CD4-positive, alpha-beta T cell treated with Interferon alpha-2 for 1 hour (primary cell): ENCODE measurements at regions not wholly inside any gene's neighbourhood (a gene's known extent, or its start where the extent isn't known, plus 50 kb on each side); places are given as distances from the start of the nearest gene placed in this dataset.
"Not testable (repeated sequence)": the region's sequence is repeated elsewhere in the genome, so short reads cannot be mapped to it uniquely, and the experiment has no call there.

Experiments used
- DNase-seq, 2 donors: peaks; one replicate each; pipeline ENCODE4 v3.0.0-alpha.2; 2020 to 2022

DNA sequence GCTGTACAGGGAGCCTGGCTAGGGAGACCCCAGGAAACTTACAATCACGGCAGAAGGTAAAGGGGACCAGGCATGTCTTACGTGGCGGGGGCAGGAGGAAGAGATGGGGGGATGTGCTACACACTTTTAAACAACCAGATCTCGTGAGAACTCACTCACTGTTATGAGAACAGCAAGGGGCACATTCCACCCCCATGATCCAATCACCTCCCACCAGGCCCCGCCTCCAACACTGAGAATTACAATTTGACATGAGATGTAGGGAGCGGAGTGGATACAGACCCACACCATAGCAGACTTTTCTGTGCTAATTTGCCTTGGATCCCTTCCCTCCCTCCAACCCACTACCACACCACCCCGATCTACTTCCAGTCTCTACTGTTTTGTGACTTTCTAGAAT lies 106.7 kb upstream of the PEG3 start:
- DNase-seq: no peak

GRCh38 chr19:56949626-56950025 lies 109.1 kb upstream of the PEG3 start:
- no peak for DNase-seq

DNA sequence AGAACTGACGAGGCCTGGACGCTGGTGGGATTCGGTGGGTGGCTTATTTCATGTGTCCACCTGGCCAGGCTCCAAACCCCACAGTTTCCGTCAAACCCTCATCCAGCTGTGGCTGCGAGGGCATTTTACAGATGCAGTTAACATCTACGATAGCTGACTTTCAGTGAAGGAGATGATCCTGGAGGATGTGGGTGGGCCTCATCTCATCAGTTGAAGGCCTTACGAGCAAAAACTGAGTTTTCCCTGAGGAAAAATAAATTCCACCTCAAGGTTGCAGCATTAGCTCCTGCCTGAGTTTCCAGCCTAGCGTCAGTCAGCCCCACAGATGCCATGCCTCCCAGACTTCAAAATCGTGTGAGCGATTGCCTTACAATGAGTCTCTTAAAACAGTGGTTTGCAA lies 111.1 kb upstream of the PEG3 start:
- DNase-seq: no peak

DNA sequence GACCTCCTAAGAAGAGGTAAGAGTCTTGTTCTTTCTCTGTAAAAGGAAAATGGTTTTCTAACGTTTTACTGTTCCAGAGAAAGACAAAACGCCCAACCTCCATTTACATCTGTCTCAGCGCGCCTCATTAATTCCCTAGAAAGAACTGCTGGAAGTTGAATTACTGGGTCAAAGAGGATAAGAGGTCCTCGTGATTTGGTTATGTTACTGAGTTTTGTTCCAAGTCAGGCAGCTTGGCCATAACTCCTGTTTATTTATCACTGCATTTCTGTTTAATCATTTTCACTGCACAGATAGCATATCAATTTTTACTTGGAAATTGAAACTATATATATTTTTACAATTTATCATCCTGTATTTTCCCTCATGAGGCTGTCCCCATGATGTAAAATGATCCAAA lies 112.9 kb upstream of the PEG3 start:
- DNase-seq: no peak

- DNase-seq: no peak
Measured at GRCh38 chr19:56955637-56956216, 115.2 kb upstream of the PEG3 start.

DNA sequence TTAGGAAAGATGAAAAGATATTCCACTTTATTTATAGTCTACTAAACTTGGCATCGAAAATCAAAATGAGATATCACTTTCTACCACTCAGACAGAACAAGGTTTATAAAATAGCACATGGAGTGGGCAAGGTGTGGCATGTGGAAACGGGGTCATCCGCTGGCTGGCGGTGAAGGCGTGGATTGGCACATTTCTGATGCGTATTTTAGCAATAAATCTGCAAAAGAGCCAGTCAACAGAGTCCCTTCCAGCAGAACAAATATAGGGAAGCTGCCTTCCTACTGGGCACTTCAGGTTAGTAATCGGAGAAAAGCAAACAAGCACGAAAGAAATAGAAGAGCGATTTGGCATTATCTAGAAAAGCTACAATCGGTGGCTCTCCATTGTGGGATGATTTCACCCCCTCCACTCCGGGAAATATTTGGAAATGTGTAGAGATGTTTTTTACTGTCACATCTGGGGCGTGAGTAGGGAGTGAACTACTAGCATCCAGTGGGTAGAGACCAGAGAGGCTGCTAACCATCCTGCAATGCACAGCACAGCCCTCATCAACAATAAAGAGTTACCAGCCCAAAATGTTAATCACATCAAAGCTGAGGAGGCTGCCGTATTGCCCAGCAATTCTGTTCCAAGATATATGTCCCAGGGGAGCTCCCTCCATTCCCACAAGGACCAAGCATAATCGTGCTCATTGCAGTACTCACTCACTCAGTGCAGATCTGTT lies 116.1 kb upstream of the PEG3 start:
- DNase-seq: no peak

GRCh38 chr19:56959205-56959604 lies 118.7 kb upstream of the PEG3 start:
- DNase-seq: no peak

GRCh38 chr19:56960959-56961543 lies 120.5 kb upstream of the PEG3 start:
- no peak for DNase-seq

- DNase-seq: no peak
Measured at GRCh38 chr19:56964410-56964920, 123.9 kb upstream of the PEG3 start.

- no peak for DNase-seq
Measured at GRCh38 chr19:56966225-56966696, 125.7 kb upstream of the PEG3 start.

DNA sequence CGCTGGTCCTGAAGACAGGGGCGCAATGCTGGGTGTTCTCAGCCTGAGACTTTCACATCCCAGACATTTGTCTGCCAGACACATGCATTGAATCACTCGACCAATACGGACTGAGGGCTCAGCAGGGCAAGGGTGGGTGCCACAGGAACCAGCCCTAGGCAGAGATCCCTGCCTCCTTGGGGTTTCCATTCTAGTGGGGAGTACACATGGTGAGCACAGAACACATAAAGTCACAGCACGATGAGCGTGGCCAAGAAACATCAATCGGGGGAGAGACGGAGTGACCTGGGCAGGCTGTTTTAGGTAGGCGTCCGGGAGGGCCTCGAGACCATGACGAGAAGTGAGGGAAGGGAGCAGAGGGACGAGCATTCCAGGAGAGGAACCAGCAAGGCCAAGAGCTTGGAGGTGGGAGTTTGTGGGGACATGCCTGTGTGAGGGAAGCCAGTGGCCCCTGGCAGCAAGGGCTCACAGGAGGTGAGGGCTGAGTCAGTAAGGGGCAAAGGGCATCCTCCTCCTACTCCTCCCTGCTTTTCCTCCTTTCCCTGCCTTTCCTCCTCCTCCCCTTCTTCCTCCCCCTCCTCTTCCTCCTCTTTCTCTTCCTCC lies 126.3 kb upstream of the PEG3 start:
- DNase-seq: no peak

GRCh38 chr19:56969156-56969555 lies 128.6 kb upstream of the PEG3 start:
- DNase-seq: no peak

DNA sequence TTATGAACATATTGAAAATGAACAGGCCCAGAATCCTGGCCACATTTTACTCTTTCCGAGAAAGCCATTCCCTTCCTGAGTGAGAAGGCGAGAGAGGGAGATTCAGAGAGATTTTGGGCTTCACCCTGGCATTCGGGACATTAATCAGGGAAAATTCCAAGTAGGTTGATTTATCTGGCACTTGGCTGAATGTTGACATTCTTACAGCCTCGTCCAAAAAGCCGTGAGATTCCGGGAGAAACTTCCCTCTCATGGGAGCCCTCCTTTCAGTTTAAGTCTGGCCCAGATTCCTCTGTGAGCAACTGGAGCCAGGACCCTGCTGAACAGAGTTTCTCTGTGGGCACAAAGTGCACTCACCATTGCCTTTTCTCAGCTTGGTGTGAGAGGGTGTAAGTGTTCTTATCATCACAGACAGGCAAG lies 129.2 kb upstream of the PEG3 start:
- DNase-seq: no peak

DNA sequence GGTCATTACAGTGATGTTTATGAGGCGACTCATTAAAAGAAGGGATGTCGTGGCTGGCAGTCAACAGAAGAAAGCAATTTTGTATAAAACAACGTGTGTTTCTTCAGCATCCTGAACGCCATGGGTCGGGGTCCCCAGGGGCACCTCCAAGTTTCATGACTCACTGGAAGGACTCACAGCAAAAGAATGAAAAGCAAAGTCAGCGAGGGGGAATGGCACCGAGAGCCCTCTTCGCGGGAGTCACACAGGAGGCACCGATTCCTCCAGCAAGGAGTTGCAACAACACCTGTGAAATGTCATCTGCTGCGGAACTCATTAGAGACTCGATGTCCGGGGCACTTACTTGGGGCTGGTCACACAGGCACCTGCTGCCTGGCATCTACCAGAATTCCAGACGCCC lies 130.7 kb upstream of the PEG3 start:
- no peak for DNase-seq

DNA sequence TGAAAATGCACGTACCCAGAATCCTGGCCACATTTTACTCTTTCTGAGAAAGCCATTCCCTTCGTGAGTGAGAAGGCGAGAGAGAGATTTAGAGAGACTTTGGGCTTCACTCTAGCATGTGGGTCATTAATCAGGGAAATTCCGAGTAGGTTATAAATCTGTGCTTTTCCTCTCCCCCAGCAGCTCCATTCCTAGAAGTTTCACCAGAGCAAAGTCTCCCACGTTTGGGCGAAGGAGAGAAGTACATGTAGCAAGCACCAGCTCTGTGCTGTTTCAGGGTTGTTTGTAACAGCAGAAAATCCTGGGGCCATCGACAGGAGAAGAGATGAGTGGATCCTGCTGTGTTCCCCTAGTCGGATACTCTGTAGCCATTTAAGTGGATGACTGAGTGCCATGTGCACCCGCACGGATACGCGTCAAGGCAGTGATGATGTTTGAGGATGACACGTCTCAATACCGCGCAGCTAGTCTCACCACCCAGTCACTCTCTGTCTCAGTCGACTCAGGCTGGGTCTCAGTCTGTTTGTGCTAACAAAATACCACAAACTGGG lies 131.8 kb upstream of the PEG3 start:
- DNase-seq: no peak

- no peak for DNase-seq
Measured at GRCh38 chr19:56973713-56974555, 133.4 kb upstream of the PEG3 start.

- no peak for DNase-seq
Measured at GRCh38 chr19:56974556-56975207, 134.2 kb upstream of the PEG3 start.

GRCh38 chr19:56976300-56976699 lies 135.8 kb upstream of the PEG3 start:
- DNase-seq: no peak

DNA sequence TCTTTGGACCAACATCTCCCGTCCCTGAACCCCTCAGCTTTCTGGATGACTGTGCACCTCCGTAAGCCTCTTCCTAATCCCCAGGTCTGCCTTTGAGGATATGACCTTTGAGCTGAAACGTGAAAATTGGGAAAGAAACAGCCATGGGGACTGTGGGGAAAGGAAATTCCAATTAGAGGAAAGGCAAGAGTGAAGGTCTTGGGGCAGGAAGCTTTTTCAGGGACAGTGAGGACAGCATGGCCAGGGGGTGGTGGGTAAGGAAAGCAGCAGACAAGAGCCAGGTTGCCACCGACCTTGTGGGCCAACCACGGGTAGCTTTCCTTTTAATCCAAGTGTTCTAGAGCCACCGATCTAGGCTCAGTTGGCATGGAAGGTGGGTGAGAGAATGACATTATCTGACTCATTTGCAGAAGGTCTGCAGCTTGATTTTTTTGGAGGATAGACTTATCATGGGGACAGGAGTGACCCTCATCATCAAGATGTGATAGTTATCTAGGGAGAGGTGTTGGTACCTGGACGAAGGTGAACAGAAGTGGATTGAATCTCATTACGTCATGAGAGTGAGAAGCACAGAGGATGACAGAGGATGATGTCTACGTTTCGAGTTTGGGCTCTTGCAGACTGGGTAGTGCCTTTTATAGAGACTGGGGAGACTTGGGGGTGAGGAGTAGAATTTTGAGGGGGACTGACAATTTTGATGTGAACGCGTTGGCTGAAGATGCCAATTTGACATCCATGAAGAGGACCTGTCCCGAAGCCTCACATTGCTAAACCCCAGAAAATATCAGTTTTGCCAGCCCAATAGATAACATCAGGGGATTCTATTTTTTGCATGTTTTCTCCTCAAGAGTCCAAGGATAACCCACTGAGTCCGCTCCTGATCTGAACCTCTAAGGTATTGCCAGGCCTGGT lies 136.7 kb upstream of the PEG3 start:
- no peak for DNase-seq

DNA sequence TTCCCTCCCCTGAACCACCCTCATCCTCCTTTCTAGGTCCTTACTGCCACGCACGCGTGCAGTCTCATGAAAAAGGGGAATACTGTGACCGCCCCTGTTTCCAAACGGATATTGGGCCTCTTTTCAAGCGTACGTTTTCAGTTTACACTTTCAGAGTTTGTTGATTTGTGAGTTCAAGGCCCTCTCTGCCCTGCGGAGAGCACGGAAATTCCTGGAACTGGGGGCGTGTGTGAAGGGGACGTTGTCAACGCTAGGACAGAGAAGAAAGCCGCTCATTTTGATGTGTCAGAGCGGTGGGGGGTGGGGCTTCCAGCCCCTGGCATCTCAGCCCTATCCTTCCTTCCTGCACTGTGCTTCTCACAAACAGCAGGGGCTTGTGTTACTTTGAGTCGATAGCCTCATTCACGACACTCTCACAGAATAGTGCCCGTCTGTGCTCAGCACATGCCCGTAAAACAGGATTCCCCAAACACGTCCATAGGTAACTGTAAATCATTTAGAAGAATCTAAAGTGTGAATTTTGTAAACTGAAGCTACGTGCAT lies 137.6 kb upstream of the PEG3 start:
- no peak for DNase-seq

DNA sequence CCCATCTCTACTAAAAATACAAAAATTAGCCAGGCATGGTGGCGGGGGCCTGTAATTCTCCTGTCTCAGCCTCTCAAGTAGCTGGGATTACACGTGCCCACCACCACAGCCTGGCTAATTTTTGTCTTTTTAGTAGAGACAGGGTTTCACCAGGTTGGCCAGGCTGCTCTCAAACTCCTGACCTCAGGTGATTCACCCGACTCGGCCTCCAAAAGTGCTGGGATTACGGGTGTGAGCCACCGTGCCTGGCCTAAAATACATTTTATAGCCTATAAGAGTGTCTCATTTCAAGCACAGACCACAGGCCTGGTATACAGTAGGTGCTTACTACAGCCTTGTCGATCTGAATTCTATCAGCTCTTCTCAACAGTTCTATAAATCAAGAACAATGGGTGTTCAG lies 139.5 kb upstream of the USP29 start:
- not testable (repeated sequence) for DNase-seq
